ENCODE measurements at regions not wholly inside any gene's neighbourhood (a gene's known extent, or its start where the extent isn't known, plus 50 kb on each side); places are given as distances from the start of the nearest gene placed in this dataset.

DNA sequence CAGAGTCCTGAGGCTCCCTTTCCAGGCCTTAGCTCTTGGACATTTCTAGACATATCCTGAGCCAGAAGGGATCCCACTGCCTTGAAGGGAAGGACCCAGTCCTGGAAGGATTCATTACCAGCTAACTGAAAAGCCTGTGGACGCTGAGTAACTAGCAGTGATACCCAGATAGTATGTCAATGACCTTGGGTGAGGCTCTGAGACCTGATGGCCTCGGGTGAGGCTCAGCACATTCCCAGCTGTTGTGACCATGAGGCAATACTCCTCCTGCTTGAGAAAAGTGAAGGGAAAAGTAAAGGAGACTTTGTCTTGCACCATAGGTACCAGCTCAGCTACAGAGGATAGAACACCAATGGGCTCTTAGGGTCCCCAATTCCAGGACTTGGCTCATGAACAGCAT, 268.1 kb downstream of the DKK2 start:
- intact Hi-C loops (cut with micrococcal nuclease): no loop called here

DNA sequence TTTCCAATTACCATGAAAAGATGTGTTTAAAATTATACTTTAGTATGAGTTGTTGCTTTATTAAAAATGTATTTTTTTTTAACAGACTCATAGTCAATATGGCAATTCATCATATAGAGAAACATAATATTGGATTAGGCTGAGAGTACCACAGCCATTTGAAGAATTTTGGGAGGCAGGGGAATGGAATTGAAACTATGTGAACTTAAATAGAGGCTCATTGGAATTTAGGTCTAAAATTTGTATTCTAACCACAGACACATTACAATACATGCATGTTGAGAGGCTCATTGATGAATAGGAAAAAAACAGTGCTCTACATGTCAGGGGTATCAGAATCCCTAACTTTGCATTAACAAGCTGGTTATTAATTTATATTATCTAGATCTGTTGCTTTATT, 269.6 kb downstream of the DKK2 start:
- intact Hi-C loops (cut with micrococcal nuclease): no loop called here

DNA sequence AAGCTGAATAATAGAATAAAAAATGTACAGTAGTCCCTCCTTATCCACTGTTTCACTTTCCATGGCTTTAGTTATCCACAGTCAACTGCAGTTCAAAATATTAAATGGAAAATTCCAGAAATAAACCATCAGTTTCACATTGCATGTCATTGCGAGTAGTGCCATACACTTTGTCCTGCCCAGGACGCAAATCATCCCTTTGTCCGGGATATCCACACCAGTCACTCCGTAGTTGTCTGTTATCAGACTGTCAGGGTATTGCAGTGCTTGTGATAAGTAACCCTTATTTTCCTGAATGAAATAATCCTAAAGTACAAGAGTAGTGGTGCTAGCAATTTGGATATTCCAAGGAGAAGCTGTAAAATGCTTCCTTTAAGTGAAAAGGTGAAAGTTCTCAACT, 271.3 kb downstream of the DKK2 start:
- intact Hi-C loops (cut with micrococcal nuclease): no loop called here

DNA sequence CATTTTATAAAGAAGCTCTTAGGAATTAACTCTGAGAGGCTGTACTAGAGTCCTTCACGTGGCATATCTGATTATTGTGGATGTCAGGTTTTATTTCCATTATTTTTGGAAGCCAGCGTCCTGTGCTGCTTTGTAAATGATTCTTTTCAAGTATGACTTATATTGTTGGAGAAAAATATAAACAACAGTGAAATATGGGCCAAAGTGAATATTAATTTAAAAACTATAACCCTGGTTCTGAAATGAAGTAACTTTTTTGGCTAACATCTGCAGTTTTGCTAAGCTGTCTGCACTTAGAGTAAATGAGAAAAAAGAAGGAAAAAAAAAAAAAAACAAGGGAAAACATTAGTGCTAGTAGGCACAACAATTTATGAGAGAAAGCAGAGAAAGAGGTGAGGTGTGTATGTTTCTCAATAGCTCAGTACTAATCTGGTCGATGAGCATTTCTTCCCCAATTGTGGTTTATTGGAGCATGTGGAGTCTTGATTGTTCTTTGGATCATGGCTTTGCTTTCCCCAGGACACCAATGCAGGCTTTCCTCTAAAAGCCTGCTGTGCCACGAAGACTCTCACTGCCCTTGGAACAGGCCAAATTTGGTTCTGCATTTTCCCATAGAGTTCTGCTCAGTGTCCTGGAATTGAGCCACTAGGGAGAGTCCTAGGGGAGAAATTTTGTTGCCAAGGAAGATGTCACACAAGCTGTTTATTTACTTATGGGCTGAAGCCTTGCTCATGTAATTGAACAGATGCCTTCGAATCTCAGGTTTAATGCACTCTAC, 273.3 kb downstream of the DKK2 start:
- intact Hi-C loops (cut with micrococcal nuclease): no loop called here

DNA sequence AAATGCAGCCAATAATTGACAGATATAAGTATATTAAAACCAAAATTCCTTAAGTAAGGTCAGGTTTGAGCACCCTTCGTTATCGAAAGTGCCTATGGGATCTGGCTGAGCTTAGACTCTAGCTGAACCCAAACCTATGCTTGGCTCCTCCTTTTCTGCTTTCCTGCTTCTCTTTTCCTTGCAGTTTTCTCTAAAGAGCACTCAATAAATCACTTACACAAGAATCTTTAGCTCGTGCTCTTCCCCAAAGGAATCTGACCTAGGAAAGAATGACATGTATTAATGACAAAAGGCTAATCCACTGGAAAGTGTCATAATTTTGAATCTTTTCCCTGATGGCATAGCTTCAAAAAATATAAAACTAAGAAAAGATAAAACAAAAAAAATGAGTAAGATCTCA, 282.7 kb downstream of the DKK2 start:
- intact Hi-C loops (cut with micrococcal nuclease): no loop called here

DNA sequence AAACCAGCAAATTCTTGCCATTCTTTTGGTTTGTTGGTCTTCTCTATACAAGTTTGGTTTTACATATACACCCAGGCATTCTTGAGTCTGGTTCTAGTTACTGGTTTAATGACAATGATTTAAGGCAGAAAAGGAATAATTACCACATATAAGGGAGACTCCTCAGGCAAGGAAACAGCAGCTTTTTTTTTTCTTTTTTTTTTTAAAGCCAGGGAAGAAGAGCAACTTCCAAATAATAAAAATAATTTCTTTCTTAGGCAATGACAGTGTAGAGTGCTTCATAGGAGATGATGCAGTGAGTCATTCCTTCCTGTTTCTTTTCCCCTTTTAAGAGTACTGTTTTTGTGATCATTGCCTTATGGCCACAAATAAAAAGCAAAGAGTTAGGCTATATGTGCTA, 289.7 kb downstream of the DKK2 start:
- intact Hi-C loops (cut with micrococcal nuclease): no loop called here

DNA sequence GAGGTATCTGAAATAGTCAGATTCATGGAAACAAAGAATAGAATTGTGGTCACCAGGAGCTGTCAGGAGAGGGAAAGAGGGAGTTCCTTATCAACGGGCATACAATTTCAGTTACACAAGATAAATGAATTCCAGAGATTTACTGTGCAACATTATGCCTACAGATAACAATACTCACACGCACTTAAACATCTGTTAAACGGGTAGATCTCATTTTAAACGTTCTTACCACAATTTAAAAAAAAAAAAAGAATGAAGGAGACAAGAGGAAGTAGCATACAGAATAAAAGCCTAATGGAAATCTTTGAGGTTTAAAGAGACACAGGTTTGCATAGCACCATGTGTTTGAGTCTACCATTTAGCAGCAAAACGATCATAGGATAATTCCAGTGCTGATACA, 298.0 kb downstream of the DKK2 start:
- intact Hi-C loops (cut with micrococcal nuclease): no loop called here

DNA sequence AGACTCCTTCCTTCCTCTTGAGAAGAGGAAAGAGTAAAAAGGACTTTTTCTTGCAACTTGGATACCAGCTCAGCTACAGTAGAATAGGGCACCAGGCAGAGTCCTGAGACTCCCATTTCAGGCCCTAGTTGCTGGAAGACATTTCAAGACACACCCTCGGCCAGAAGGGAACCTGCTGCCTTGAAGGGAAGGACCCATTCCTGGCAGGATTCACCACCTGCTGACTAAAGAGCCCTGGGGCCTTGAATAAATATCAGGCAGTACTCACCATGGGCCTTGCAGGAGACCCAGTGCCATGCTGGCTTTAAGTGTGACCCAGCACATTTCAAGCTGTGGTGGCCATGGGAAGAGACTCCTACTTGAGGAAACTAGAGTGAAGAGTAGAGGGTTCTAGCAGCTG, 317.6 kb downstream of the DKK2 start:
- intact Hi-C loops (cut with micrococcal nuclease): no loop called here

DNA sequence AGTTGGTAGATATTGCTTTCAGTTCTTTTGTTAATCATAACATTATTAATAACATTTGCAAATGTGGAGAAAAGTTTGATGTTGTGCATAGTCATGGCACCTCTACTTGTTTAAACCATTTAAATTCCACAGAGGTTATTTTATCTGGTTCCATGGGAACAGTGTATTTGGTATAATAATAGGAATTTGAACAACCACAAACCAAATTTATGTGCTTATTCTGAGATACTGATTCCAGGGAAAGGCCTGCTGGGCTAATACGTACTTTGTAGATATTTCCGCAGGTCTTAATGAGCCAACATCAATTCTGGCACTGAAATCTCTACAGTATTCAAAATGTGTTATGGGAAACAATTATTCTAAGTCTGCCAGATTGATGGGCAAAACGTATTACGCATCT, 319.0 kb downstream of the DKK2 start:
- intact Hi-C loops (cut with micrococcal nuclease): no loop called here

DNA sequence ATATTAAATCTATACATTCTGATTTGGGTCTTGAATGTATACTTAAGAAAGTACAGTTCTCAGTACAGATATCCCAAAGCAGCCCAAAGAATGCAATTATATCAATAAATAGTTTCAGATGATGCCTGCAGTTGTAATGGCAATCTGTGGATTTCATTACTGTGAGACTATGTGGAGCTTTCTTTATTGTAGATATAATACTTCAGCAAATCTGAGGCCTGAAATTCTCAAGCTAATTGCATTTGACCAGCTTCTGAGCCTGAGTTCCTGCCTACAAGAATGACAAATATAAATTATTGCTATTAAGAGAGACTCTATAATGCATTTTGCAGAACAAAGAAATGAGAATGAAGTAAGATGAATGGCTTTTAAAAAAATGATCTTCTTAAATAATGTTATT, 320.3 kb downstream of the DKK2 start:
- intact Hi-C loops (cut with micrococcal nuclease): no loop called here

DNA sequence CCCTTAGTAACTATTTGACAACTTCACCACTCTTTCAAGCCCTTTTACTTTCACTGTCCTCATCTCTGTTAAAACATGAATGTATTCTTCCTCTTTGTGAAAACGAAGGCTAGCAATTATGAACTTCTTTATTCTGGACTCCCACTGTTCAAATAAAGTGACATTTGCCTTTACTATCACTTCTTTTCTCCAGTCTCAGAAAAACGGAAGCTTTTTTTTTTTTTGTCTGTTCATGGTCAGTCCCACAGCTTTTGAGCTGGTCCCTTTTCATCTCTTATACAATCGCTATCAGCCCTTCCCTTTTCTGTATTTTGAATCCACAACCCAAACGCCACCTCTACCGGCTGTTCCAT, 327.7 kb downstream of the DKK2 start:
- intact Hi-C loops (cut with micrococcal nuclease): no loop called here

DNA sequence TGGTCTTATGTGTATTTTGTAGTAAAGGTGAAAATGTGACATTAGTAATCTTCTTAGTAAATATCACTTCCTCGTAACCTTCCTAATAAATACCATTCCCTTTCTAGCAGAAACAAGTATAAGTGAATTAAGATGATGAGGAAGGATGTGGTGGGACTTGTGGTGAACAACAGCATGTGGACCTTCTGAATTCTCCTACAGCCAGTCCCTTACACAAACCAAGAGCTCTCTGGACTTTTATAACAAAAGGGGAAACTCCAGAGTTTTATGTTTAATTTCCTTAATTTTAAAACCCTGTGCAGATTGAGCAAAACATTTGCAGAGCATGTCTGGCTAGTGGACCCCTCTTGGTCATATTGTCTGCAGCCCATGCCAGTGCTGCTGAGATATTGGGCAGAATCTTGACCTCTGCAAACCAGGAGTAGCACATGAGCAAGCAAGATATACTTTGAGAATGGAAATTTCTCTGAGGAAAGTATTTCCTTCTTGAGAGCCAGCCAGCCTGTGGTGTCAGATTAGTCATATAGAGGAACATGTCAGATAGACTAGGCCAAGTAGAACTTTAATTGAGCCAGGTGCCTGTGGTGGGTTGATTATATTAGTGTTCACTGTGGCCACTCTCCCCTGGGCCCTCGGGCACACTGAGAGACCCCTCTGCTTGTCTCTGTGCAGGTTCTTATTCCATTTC, 328.2 kb downstream of the DKK2 start:
- intact Hi-C loops (cut with micrococcal nuclease): no loop called here

DNA sequence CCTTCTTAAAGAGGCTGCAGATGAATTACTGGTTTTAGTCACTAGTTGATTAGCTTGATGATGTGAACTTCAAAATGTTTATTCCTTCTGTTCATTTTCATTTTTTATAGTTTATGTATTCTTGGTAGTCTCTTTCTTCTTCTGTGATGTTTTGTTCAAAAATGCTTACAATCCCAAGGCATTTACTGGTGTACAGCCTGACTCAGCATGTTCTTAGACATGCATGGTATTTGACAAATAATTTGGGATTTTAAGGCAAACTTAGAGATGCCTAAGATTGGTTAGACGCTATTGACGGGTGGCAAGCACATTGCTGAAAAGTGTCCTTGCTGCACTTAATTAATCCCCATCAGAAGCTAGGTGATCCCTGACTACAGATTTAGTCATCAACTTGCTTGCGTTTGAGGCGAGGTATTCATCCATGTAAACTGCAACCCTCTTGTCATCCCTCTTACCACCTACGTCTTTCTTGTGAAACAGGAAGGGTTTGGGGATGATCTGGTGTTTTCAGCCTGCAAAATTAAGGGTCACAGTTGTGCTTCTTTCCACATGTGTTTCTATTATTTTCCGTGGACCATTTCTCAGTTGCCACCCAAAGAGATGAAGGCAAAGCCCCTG, 331.8 kb downstream of the DKK2 start:
- intact Hi-C loops (cut with micrococcal nuclease): no loop called here

DNA sequence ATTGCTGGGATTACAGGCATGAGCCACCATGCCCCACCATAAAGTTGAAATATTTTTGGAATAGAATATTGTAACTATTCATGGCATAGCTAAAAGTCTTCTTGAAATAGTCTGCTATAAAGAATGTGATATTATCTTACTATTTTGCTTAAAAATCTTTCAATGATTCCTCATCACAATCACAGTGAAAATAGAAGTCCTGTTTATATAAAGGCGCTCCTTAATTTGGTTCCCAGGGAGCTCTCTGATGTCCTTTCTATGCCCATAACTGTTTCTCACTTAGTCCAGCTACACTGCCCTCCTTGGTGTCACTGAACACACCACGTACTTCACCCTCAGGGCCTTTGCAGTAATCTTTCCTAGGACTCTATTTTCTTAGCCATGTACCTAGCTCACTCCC, 331.7 kb upstream of the GIMD1 start:
- intact Hi-C loops (cut with micrococcal nuclease): no loop called here

DNA sequence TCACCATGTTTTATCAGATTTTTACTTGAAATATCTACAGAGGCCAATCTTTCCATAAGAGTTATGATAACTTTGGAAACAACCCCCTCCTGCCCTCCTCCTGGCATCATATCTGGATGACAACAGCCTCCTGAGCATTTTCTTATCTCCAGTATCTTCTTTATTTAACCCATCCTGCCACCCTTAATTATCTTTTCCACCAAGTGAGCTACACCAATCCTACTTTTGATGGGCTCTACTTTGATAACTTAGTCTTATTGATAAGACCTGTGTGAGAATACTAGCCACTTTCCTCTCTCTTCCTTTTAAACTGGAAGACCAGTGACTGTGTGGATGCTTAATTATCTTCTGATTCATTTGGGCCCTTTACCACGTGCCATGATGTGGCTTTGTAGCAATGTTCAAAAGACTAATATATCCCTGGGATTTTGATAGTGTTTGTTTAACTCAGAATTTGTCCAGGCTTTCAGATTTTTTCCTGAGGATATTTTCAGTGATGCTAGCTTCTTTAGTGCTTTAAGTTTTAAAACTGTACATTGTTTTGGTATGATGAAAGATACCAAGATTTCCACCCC, 330.1 kb upstream of the GIMD1 start:
- intact Hi-C loops (cut with micrococcal nuclease): no loop called here

DNA sequence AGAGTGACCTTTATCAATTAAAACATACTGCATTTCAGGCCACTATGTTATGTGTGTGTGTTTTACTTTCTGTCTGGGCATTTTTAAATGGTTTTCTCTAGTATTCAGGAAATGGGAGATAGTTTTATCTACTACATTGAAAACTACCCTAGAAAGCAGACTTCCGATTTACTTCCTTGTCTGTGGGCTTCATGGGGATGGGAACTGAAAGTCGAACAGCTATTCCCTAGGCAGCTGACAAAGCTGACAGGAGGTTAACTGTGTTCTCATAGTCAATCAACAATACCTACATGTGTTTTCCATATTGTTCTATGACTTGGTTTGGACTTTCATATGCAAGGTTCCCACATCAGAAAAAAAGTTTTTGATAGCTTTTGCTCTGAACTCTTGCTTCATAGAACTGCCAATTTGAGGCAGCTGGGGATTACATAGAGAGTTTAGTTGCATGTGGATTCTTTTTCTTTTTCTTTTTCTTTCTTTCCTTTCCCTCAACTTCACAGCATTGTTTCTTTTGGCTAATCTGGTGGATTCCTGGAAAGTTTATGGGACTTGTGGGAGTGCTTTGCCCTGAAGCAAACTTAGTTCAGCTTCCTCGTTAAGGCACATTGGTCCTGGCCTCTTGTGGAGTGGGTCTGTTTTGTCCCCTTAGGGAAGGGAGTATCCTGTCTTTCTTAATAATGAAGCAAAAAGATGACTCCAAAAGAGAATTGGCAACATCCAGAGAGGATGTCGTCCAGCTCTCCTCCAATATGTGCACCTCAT, 327.1 kb upstream of the GIMD1 start:
- intact Hi-C loops (cut with micrococcal nuclease): no loop called here

DNA sequence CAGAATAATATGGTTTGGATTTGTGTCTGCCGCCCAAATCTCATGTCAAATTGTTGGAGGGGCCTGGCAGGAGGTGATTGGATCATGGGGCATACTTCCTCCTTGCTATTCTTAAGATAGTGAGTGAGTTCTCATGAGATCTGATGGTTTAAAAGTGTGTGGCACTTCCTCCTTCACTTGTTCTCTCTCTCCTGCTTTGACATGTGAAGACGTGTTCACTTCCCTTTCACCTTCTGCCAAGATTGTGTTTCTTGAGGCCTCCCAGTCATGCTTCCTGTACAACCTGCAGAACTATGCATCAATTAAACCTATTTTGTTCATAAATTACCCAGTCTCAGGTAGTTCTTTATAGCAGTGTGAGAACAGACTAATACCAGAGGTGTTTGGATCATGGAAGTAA, 325.7 kb upstream of the GIMD1 start:
- intact Hi-C loops (cut with micrococcal nuclease): no loop called here

DNA sequence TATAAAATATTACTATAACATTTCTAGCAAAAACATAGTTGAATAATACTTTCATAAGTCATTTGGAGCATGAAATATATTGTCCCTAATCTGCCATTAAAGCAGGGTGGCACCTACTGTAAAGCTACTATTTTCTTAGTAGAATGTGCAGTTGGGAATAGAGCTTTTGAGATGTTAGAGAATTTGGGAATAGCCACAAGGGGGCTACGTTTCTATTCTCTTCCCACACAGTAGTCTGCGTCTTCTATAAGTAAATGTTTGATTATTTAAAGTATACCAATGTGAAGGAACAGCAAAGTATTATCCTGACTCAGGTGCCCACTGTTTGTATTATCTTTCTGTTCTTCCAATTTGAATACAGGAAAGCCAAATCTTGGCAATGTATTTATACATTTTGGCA, 323.2 kb upstream of the GIMD1 start:
- intact Hi-C loops (cut with micrococcal nuclease): no loop called here

DNA sequence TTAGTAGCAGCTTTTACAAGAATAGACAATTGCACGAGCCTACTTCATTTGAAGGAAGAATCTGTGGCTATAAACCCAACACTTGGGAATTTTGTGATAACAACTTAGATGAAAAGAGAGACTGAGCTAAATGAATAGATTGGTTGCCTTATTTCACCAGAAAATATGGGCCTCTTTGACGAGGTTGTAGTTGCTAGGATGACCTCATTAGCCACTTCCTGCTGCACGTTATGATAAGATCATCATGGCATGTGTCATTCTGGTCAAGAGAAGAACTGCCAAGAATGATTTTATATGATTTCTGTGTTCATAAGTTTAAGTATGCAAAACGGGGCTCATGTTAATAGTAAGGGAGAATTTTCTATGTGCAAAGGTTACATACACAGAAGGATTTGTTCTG, 321.9 kb upstream of the GIMD1 start:
- intact Hi-C loops (cut with micrococcal nuclease): no loop called here

DNA sequence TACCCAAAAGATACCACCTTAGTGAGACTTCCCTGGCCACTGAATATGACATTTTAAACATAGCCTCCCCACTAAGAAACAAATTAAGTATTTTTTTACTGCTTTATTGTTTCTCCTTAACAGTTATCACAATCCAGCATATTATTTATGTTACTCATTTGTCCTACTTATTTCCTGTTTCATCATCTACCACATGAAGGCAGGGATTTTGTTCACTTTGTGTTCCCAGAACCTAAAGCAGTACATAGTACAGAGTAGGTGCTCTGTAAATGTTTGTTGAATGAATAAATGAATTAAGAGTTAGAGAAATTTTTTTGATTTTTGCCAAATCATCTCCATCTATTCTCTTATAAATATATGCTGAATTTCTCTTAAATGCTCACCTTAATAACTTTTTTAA, 318.4 kb upstream of the GIMD1 start:
- intact Hi-C loops (cut with micrococcal nuclease): no loop called here

DNA sequence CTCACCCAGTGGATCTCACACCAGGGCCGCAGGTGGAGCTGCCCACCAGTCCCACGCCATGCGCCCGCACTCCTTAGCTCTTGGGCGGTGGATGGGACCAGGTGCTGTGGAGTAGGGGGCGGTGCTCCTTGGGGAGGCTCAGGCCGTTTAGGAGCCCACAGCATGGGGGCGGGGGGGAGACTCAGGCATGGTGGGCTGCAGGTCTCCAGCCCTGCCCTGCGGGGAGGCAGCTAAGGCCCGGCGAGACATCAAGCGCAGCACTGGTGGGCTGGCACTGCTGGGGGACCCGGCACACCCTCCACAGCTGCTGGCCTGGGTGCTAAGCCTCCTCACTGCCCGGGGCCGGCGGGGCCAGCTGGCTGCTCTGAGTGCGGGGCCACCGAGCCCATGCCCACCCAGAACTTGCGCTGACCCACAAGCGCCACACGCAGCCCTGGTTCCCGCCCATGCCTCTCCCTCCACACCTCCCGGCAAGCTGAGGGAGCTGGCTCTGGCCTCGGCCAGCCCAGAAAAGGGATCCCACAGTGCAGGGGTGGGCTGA, 312.9 kb upstream of the GIMD1 start:
- intact Hi-C loops (cut with micrococcal nuclease): no loop called here

DNA sequence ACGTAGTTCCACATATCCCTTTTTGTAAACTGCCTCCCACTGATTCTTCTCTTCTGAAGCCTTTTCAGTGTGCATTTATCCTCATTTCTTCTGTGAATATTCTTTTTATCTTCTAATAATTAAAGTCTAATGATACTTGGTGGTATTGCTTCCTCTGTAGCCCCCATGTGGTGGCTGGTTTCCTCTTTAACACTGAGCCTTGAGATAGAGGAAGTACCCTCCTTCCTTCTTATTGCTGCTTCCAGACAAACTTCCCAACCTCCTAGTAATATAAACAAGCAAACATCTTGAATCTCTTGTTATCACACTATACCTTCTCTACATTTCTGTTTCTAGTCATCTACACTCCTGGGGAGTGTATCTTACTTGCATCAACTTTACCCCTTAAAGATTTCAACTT, 310.5 kb upstream of the GIMD1 start:
- intact Hi-C loops (cut with micrococcal nuclease): no loop called here

Data from T-helper 2 cell treated with Interferon-gamma antibody and Interleukin-4, amounts not matched to agents 100 ng/mL and 5 ng/mL, for 36 hours (primary cell).